GM18868 (cell line): ENCODE measurements at regions not wholly inside any gene's neighbourhood (a gene's known extent, or its start where the extent isn't known, plus 50 kb on each side); places are given as distances from the start of the nearest gene placed in this dataset.
"Not testable (repeated sequence)": the region's sequence is repeated elsewhere in the genome, so short reads cannot be mapped to it uniquely, and the experiment has no call there.

ENCODE experiments used
- ATAC-seq: cut with Tn5 transposase; IDR thresholded peaks from one replicate; pipeline ENCODE4 v1.9.1; 2021; ENCODE audit warnings: mild to moderate bottlenecking, moderate library complexity; ENCODE audit not compliant: unreplicated experiment

DNA sequence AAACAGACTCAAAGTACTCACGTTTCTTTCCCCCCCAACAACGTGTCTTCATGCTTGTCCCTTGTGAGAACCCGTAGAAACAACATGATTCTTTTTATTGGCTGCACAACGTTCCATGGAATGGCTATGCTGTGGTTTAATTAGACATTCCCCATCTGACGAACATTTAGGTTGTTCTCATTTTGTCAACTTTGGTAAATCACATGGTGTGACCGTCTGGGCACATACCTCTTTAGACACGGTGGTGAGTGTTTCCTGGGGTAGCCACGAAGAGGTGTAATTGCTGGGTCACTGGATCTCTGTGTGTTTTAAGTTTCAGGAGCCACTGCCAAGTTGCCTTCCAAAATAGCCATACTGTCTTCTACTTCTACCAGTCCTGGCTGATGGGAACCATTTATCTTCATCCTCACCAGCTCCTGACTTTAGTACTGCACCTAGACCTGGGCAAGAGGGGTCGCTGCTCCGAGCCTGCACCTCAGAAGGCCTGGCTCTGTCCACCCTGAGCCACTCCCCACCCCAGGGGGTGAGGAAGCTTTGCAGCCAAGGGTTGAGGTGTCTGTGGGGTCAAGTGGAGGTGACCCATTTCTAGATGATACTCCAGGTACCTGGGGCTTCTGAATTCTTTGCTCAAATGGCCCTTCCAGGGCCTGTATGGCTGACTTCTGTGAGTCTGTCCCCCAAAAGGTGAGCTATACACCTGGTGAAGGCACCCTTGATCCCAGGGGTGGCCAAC lies 84.7 kb downstream of the IRX5 start:
- no peak for ATAC-seq

- ATAC-seq, result no peak
These were observed 85.8 kb downstream of the IRX5 start for GRCh38 chr16:55016515-55016914.

GRCh38 chr16:55017321-55017720 lies 86.7 kb downstream of the IRX5 start:
- ATAC-seq, result no peak

DNA sequence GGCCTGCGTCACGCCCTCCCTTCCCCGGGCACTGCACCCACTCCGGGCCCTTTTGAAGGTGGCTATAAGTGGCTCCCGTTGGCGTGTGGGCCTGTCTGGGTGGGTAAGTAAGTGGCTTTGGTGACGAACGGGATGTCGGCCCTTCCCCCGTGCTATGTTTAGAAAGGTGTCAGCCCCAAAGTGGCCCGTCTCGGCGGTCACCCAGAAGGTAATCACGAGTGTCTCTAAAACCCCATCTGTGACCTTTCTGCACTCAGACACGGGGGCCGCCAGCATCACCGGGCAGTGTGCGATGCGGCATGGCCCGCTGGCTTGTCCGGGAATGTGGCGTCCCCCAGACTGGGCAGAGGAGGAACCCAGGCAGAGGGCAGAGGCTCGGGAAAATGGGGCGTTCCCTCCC lies 88.2 kb downstream of the IRX5 start:
- no peak for ATAC-seq

DNA sequence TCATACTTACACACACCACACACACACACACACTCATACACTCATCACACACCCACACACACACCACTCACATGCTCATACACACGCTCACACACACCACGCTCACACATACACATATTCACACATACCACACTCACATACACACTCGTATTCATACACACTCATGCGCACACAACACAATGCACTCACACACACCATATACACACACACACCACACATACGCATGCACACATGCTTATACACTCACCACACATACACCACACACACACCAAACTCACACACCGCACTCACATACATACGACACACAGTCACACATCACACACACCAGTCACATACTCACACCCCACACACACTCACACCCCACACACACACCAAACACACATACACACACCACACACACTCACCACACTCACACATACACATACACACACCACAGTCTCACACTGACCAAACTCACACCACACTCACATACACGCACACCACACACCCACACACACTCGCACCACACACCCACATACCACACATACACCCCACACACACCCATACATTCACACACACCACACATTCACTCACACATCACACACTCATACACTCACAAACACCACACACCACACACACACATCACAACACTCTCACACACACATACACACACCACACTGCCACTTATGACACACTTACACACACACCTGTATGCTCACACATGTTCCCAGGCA lies 88.9 kb downstream of the IRX5 start:
- ATAC-seq, result no peak

DNA sequence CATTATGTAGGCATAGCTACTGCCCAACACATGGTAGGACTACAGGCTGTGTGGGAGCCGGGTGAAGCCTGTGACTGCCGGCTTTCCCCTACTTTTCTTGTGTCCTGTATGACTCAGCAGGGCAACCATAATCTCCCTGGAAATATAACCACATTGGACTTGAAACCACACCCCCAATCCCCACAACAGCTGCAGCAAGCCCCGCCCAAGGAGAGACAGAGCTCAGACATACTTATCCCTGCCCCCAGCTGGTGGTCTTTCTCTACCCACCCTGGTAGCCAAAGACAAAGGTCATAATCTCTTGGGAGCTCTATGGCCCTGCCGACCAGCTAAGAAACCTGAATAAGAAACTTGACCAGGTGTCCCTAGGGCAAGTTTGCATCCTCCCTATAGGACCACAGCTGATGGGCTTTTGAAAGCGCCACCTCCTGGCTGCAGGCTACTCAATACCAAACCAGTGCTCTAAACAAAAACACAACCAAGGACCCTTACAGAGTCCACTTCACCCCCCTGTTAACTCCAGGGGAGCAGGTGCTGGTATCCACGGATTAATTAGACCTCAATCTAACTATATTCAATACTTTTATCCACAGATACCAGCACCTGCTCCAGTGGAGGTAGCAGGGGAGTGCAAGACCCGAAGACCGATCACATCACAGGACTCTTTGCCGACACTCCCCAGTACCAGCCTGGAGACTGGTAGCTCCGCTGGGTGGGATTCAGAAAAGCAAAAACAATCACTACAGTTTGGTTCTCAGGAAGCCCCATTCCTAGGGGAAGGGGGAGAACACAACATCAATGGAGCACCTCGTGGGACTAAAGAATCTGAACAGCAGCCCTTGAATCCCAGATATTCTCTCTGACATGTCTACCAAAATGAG lies 91.2 kb downstream of the IRX5 start:
- no peak for ATAC-seq

GRCh38 chr16:55027260-55027659 lies 96.6 kb downstream of the IRX5 start:
- ATAC-seq, result not testable (repeated sequence)

DNA sequence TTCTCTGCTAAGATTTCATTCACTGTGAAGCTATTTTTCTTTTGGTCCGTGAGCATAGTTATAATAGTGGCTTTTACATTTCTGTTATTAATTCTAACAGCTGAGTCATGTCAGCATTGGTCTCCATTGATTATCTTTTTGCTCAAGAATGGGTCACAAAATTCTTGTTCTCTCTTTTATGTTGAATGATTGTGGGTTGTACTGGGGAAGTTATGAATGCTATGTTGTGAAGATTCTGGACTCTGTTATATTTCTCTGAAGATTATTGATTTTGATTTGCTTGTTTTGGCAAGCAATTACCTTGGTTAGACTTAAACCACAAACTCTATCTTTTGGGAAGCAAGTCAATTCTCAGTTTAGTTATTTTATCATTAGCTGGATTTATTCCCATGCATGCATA lies 98.8 kb downstream of the IRX5 start:
- ATAC-seq, result no peak

DNA sequence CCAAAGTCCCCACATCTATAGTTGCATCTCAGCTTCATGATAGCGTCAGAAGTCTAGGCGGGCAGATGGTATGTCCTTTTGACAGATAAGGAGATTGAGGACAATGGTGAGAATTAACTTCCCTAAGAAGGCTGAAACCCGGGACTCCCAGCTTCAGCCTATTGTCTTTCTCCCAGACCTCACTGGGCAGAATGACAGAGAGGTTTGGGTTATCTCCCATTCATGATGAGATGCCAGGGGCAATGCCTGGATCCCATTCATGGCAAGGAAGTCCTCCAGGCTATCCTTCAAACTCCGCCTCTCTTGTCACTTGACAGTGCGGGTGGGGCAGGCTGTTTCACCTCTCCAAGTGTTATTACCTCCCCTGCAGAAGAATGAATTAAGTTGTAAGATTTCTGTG lies 100.3 kb downstream of the IRX5 start:
- no peak for ATAC-seq

- no peak for ATAC-seq
These were observed 100.8 kb downstream of the IRX5 start for GRCh38 chr16:55031481-55031880.

DNA sequence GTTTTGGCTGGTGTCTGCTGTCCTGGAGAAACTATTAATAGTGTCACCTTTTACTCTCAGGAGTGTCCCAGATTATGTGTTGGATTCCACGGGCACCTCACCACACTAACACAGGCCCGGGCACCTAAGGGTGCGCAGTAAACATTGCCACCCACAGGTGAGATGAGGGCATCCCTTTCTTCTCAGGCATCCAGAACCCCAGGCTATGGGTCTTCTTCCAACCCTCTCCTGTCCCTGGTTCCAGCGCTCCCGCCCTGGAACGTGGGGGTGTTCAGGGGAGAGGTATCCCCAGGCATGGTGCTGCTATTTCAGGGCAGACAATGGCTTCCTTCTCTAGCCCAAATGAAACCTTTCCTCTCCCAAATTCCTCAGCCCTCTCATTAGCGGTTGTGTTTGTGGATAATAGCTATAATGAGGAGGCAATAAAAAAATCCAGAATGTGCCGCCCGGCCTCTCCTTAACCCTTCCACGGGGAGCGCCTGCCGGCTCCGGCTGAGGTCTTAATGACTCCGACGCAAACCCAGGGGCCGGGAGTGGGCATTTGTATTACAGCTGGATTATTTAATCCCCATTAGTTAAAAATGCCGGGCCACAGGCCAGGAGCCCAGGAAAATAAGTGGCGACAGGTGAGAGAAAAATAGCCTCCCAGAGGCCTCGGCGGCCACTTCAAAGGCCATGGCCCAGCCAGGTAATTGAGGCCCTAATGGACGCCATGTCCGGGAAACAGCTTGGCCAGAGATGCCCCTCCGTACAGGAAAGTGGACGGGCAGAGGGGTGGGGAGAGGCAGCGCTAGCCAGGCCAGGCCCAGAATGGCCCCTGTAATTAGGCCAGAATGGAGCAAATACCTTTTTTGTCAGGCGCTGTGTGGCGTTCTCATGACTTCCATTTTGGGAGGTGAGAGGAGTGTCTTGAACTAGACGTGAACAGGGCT lies 102.8 kb downstream of the IRX5 start:
- ATAC-seq, result no peak

DNA sequence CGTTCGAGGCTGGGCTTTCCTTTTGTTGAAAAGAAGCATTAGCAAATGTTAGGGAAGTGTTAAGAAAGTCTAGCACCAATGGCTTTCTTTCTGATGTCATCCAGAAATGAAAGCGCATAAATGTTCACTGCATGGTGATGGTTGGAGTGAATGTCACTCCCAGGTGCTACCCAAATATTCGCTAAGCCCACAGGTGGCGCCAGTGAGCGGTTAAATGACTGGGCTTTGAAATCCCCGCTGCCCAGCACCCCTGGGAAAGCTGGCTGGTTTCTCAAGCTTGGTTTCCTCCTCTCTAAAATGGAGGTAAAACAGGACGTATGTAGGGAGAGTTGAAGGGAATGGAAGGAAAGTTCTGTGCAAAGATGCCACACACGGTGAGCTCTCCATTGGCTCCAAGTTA lies 104.4 kb downstream of the IRX5 start:
- peak; percentile 72 for ATAC-seq

DNA sequence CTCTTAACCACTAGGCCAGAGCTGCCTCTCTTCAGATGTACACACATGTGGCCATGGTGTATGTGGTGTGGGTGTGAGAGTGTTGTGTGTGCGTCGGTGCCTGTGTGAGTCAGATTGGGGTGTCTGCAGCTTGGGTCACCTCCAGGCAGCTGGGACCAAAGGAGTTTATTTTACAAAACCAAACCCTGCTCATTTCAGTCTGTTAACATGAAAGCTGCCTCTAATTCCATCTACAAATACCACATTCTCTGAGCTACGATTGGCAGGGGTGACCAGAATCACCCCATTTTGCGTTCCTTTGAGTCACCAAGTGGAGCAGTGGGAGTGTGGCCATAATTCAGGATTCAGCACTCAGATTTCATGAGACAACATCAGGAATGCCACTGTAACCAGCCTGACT lies 105.3 kb downstream of the IRX5 start:
- no peak for ATAC-seq

GRCh38 chr16:55036371-55036821 lies 105.7 kb downstream of the IRX5 start:
- ATAC-seq, result no peak

DNA sequence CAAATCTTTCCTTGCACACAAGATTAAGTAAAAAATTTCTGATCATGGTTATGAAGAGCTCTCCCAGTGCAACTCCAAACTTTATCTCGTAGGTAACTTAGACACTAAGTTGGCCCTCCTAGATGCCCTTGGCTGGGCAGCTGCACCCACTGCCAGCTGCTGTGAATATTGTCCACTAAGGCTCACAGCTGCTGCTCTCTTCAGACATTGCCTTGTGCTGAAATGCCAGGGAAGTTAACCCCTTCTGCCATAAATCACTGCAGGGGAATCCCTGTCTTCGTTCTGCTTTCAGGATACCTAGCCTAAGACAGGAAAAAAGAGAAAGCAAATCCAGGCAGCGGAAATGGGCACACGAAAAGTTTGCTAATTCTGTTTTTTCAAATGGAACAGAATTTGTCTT lies 106.4 kb downstream of the IRX5 start:
- ATAC-seq, result no peak

DNA sequence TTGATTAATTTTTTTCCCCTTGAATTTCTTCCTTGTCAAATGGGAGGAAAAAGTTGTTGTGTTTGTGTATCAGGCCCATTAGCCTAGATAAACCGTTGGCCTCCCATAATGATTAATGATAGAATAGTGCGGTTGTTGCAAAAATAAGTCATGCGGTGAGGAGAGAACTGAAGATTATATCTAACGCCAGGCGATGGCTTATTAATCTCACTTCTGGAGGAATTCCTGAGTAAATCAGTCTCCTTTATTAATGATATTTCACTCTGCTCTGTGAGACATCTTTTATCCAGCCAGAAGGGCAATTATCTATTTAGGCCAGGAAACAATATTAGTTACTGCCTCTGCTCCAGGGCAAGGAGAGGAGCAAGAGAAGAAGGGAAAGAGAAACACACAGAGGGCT lies 107.3 kb downstream of the IRX5 start:
- ATAC-seq, result no peak

DNA sequence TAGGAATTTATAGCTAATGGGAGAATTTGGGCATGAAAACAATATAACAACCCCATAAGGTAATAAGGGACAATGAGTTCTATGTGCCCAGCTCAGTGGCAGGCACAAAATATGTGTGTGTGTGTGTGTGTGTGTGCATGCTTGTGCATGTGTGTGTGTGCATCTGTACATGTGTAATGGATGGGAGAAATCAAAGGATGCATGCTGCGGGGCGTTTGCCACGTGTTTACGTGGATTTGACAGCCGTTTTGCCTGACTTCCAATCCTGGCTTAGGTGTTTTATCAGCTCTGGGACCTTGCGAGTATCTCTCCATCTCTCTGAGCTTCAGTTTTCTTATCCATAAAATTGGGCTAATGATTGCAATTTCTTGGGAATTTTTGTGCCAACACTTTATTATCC lies 108.4 kb downstream of the IRX5 start:
- no peak for ATAC-seq

- no peak for ATAC-seq
These were observed 108.8 kb downstream of the IRX5 start for GRCh38 chr16:55039511-55039910.

DNA sequence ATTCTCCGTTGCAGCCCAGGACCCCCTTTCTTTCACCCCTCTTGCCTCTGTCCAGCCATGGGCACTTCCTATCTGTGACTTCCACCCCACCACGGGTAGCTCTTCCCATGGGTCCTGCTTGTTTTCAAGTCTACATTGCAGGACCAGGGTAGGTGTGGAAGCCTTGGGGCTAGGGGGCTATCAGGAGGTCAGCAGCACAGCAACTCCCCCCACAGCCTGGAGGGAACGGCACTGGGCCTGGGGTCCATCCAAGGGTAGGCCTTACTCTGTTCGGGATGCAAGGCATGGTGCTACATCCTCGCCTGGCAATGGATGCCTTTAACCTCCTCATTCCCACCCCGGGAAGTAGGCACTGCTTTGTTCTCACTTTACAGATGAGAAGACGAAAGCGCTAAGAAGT lies 109.3 kb downstream of the IRX5 start:
- ATAC-seq, result no peak

- no peak for ATAC-seq
These were observed 109.9 kb downstream of the IRX5 start for GRCh38 chr16:55040366-55041086.
